ENCODE measurements at regions not wholly inside any gene's neighbourhood (a gene's known extent, or its start where the extent isn't known, plus 50 kb on each side); places are given as distances from the start of the nearest gene placed in this dataset.
A peak's percentile ranks its signal among the peaks of the same experiment; 100 is the strongest.

- FAIRE-seq: no peak
- peaks cover 64% of the 10 kb centered on the region for H3K4me1 ChIP-seq (ENCODE audit: control insufficient read depth, extremely low read depth, insufficient read depth, low read length)
Observed at GRCh38 chr7:131010717-131011431, 276.9 kb upstream of the KLF14 start.

GRCh38 chr7:131011432-131011742 is 277.4 kb upstream of the KLF14 start:
- no peaks in the 10 kb centered on the region for H4K20me1 ChIP-seq (ENCODE audit: control insufficient read depth, extremely low read depth, insufficient read depth, low read length)
- no peaks in the 10 kb centered on the region for H3K9me1 ChIP-seq (ENCODE audit: control insufficient read depth, extremely low read depth, insufficient read depth, low read length)
- H3K36me3 ChIP-seq (ENCODE audit: control insufficient read depth in 2 of 2, extremely low read depth in 1 of 2, insufficient read depth in 2 of 2, low read length in 2 of 2): no peaks in the 10 kb centered on the region
- H3K4me2 ChIP-seq (ENCODE audit: control insufficient read depth, extremely low read depth, insufficient read depth, low read depth, low read length): no peak overlapping the region
- no peaks in the 10 kb centered on the region for H3K9me3 ChIP-seq (ENCODE audit: control insufficient read depth, low read depth, low read length)
- H3K27me3 ChIP-seq (ENCODE audit: control insufficient read depth, extremely low read depth, insufficient read depth, low read length): no peaks in the 10 kb centered on the region
- H3K4me1 ChIP-seq (ENCODE audit: control insufficient read depth, extremely low read depth, insufficient read depth, low read length): peaks cover 64% of the 10 kb centered on the region
- H3K4me3 ChIP-seq (ENCODE audit: control insufficient read depth in 2 of 3, extremely low read depth in 1 of 3, insufficient read depth in 2 of 3, low read depth in 1 of 3, low read length in 3 of 3): no peak overlapping the region
- FAIRE-seq: no peak
- H2AFZ ChIP-seq (ENCODE audit: control insufficient read depth, low read length): no peak overlapping the region
- H3K9ac ChIP-seq (ENCODE audit: control insufficient read depth, extremely low read depth, insufficient read depth, low read length): no peak overlapping the region
- H3K79me2 ChIP-seq (ENCODE audit: control insufficient read depth, insufficient read depth, low read length): peaks cover 12% of the 10 kb centered on the region
- H3K27ac ChIP-seq (ENCODE audit: control insufficient read depth, insufficient read depth, low read length): peak overlapping the region; percentile 42
- dilution Hi-C loops (cut with MboI; ENCODE audit: extremely low pct_ligation_motif_present, low sequenced_read_pairs): no loop called here
- TF ChIP-seq EZH2 (IDR thresholded peaks at IDR 0.05; ENCODE audit: low read length) (no peak), CTCF (optimal IDR thresholded peaks at IDR 0.05 in 1 of 3, IDR thresholded peaks at IDR 0.05 in 1 of 3, conservative IDR thresholded peaks at IDR 0.05 in 1 of 3; ENCODE audit: extremely low read depth in 1 of 3, insufficient read depth in 2 of 3, low read length in 3 of 3) (no peak)
- no peak for DNase-seq (ENCODE audit: low read depth, low spot score)

More at GRCh38 chr7:131010717-131011431, 276.9 kb upstream of the KLF14 start:
- Histone ChIP-seq H3K79me2 (ENCODE audit: control insufficient read depth, insufficient read depth, low read length) (peaks cover 12% of the 10 kb centered on the region), H3K4me3 (ENCODE audit: control insufficient read depth in 2 of 3, extremely low read depth in 1 of 3, insufficient read depth in 2 of 3, low read depth in 1 of 3, low read length in 3 of 3) (no peak overlapping the region), H3K27me3 (ENCODE audit: control insufficient read depth, extremely low read depth, insufficient read depth, low read length) (no peaks in the 10 kb centered on the region), H3K9ac (ENCODE audit: control insufficient read depth, extremely low read depth, insufficient read depth, low read length) (no peak overlapping the region), H3K9me1 (ENCODE audit: control insufficient read depth, extremely low read depth, insufficient read depth, low read length) (no peaks in the 10 kb centered on the region), H3K4me2 (ENCODE audit: control insufficient read depth, extremely low read depth, insufficient read depth, low read depth, low read length) (peak overlapping the region; percentile 25), H3K27ac (ENCODE audit: control insufficient read depth, insufficient read depth, low read length) (peak overlapping the region; percentile 42), H3K36me3 (ENCODE audit: control insufficient read depth in 2 of 2, extremely low read depth in 1 of 2, insufficient read depth in 2 of 2, low read length in 2 of 2) (no peaks in the 10 kb centered on the region), H2AFZ (ENCODE audit: control insufficient read depth, low read length) (no peak overlapping the region), H4K20me1 (ENCODE audit: control insufficient read depth, extremely low read depth, insufficient read depth, low read length) (no peaks in the 10 kb centered on the region), H3K9me3 (ENCODE audit: control insufficient read depth, low read depth, low read length) (no peaks in the 10 kb centered on the region)
- dilution Hi-C loops (cut with MboI; ENCODE audit: extremely low pct_ligation_motif_present, low sequenced_read_pairs): no loop called here
- DNase-seq (ENCODE audit: low read depth, low spot score): no peak
- TF ChIP-seq CTCF (optimal IDR thresholded peaks at IDR 0.05 in 1 of 3, IDR thresholded peaks at IDR 0.05 in 1 of 3, conservative IDR thresholded peaks at IDR 0.05 in 1 of 3; ENCODE audit: extremely low read depth in 1 of 3, insufficient read depth in 2 of 3, low read length in 3 of 3) (no peak), EZH2 (IDR thresholded peaks at IDR 0.05; ENCODE audit: low read length) (no peak)

Measured in keratinocyte (primary cell).